HG02763 (cell line): ENCODE measurements at regions not wholly inside any gene's neighbourhood (a gene's known extent, or its start where the extent isn't known, plus 50 kb on each side); places are given as distances from the start of the nearest gene placed in this dataset.
A peak's percentile ranks its signal among the peaks of the same experiment; 100 is the strongest.

Source experiments
- ATAC-seq: cut with Tn5 transposase; IDR thresholded peaks from one replicate; pipeline ENCODE4 v1.9.1; 2021; ENCODE audit warnings: mild to moderate bottlenecking, moderate library complexity; ENCODE audit not compliant: unreplicated experiment

- no peak for ATAC-seq
Observed at GRCh38 chr1:238088560-238089290, 198.0 kb upstream of the ZP4 start.

DNA sequence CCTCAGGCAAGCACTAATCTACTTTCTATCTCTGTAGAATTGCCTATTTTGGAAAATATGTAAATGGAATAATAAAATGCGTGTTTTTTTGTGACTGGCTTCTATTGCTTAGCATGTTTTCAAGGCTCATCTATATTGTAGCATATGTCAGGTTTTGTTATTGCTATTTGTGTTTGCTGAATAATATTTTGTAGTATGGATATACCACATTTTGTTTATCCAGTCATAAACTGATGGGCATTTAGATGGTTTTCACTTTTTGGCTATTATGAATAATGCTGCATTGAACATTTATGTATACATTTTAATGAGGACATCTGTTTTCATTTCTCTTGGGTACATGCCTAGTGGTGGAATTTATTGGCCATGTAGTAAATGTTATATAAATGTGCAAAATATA is 183.3 kb upstream of the ZP4 start:
- ATAC-seq: no peak

- ATAC-seq: no peak
Observed at GRCh38 chr1:238071061-238071460, 180.3 kb upstream of the ZP4 start.

DNA sequence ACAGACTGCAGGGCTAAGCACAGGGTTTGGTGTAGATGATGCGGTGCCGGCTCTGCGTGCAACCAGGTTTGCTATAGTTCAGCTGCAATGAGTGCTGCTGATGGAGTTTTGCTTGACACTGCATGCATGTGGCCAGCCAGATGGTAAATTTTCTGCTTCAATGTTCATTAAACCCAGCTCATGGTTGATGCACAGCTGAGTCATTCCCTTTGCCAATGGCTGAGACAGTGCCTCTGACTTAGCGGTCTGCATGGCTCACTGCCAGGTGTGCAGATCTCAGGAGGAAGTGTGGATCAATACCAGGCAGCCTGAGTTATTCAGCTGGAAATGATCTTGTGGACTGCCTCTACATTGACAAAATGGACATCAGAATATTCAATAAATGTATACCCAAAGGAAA is 172.7 kb upstream of the ZP4 start:
- no peak for ATAC-seq

GRCh38 chr1:238061967-238062613 is 171.4 kb upstream of the ZP4 start:
- ATAC-seq: peak; percentile 42

- ATAC-seq: no peak
Observed at GRCh38 chr1:238060061-238060460, 169.3 kb upstream of the ZP4 start.

DNA sequence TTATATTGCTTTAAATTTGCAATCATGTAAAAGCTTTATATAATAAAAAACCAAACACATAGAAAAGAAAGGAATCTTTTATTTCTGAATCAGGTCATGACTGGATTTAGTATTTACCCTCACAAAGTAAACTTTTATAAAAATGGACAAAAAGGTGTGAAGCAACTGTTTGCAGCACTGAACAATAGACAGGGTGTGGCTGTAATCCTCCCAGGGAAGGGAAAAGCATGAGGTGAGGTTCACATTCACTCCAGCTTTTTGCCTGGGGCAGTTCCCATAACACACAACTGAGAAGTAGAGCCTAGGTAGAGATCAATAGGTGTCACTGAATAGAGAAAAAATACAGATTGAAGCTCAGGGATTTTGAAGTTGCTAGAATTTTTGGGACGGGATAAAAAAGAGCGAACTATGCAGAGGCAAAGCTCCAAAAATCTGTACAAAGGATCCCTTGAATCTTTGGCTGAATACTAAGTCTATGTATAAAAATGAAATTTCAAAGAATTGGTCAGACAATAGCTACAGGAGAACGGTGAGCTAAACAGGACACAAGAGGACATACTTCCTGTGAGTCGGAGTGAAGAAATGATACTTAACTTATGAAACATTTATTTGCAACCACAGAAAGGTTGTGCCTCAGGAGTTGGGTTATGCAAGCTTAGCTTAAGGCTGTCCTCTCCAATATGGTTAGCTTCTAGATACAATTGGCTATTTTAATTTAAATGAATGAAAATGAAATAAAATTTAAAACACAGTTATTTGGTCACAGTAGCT is 162.0 kb upstream of the ZP4 start:
- no peak for ATAC-seq

- ATAC-seq: no peak
Observed at GRCh38 chr1:238029126-238029525, 138.4 kb upstream of the ZP4 start.

- ATAC-seq: no peak
Observed at GRCh38 chr1:238027366-238027765, 136.6 kb upstream of the ZP4 start.

- no peak for ATAC-seq
Observed at GRCh38 chr1:238023137-238023536, 132.4 kb upstream of the ZP4 start.

DNA sequence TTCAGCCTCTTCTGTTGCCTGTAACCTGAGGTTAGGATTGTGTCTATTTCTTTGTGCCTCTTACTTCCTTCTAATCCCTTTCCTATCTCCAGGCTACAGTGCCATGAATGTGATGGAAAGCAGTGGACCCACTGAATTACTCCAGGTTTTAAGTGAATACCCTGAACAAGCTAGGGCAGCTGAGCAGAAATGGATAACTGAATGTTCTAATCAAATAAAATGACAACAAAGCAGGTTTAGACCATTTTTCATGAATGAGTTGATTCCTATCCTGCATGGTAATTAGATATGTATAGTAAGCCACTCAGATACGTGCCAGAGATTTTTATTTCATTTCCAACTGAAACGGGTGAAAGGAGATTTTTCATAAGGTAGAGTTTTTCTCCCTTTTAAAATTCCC is 127.5 kb upstream of the ZP4 start:
- ATAC-seq: no peak

DNA sequence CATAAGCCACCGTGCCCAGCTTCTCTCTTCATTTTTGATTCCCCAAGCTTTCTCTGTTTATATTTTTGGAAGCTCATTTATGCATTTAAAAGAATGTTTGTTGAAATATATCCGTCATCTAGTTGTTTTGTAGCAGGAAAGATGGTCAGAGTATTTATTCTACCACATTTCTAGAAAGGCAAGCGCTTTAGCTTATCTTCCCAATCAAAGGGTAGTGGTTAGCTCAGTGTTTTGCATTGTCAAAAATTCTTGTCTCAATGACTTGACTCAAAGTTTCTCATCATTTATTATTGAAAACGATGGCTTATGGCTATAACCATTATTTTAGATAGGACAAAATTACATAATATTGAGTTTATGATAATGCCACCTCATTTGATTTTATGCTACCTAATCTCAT is 116.1 kb upstream of the ZP4 start:
- no peak for ATAC-seq

DNA sequence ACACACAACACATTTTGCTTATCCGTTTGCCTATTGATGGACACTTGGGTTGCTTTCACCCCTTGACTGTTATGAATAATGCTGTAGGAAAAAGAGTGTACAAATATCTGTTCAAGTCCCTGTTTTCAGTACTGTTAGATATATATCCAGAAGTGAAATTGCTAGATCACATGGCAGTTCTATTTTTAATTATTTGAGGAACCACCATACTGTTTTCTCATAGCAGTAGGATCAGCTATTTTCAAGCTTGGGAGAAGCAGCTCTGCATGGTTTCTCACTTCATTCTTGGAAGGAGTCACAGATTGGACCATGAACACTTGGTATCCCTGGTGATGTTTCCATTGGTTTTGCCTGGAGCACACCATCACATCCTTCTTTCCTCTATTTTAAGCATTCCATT is 114.4 kb upstream of the ZP4 start:
- no peak for ATAC-seq

GRCh38 chr1:238001818-238002217 is 111.1 kb upstream of the ZP4 start:
- no peak for ATAC-seq

- no peak for ATAC-seq
Observed at GRCh38 chr1:237999426-238000052, 108.8 kb upstream of the ZP4 start.

DNA sequence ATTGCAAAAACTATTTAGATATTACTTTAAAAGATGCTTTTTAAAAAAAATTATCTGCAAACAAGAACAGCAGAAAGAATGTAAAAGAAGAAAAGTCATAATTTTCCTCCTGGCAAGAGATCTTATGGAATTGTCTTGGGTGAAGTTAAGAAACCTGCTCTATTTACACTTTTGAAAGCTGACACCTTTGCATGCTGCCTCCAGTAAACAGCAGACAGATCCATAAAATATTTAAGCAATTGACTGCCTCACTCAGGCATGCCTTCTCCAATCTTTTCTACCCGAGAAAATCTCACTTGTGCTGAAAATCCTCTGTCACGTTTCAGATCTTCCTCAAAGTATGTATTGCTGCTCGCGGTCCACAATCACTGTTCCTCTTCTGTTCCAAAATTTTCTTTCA is 107.9 kb upstream of the ZP4 start:
- ATAC-seq: no peak

DNA sequence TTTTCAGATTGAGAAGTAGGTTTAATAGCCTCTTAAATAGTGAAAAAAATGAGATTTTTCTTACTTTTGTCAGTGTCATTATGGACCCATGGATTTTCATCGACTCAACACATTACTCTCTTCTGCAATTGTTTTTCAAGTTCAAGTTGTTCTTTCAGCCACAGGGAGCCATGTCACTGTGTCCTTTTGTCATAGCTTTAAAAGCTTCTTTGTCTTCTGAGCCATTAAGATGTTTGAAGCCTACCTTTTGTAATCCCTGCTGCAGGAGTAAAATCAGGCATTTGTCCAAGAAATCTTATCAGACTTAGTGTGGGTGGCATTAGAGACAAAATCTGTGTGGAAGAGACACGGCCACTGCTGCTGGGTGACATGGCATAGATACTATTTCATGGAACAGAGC is 92.8 kb upstream of the ZP4 start:
- no peak for ATAC-seq

GRCh38 chr1:237981223-237981622 is 90.5 kb upstream of the ZP4 start:
- ATAC-seq: no peak

GRCh38 chr1:237976331-237976730 is 85.6 kb upstream of the ZP4 start:
- ATAC-seq: no peak

DNA sequence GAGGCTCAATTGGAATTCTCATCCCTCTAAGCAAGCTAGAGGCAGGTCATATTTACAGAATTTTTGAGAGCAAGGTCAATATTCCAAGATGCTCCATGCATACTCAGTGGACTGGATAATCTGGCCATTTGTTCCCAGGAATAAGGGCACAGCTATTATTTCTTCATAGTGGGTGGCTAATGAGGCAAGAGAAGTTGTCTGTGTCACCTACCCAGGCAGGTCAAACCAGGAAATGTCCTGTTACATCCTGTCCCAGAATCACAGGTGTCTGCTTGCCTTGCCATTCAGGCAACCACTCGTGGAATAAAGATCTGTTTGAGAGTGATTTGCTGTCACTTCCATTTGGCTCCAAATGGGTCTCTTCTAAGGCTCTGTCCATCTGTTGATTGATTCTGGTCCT is 85.2 kb upstream of the ZP4 start:
- no peak for ATAC-seq

DNA sequence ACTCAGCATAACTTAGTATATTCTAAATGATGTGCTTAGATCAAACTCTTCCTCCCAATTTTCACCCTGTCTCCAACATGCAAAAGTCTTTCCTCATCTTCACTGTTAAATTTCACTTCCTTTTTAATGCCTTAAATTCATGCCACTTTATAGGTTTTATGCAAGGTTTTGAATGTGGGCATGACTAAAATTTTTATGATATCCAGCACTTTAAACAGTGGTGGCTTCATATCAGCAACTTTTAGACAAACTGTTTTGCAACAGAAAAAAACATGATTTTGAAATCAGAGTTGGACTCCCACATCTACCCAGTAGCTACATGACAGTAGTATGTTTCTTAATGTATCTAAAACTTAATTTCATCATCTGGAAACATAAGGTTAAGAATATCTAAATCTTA is 84.7 kb upstream of the ZP4 start:
- no peak for ATAC-seq

DNA sequence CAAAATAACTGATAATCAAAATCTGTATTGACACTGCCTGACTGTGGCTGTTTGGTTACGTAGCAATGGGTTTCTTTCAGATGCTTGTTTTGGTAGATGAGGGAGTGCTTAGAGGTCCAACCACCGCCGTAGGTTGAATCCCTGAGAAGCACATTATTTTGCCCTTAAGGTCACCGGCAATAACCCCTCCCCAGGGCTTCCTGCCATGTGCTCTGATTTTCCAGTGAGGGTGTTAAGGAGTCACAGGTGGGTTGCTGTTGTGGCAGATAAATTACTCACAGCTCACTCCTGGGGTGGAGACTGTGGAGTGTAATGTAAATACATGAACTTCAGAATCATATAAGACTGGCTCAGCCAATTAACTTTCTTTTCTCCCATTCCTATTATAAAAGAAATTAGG is 81.5 kb upstream of the ZP4 start:
- no peak for ATAC-seq
